KMS-11 (cell line): ENCODE measurements at regions not wholly inside any gene's neighbourhood (a gene's known extent, or its start where the extent isn't known, plus 50 kb on each side); places are given as distances from the start of the nearest gene placed in this dataset.

Experiments used
- H2AFZ ChIP-seq: fragments of 200-600 bp; sonication (generic); 2 replicates; pipeline ENCODE4 v1.6.1; 2016; ENCODE audit warnings: antibody characterized with exemption, mixed run types, low read depth
- H3K27ac ChIP-seq: fragments of 200-600 bp; sonication (generic); 2 replicates; pipeline ENCODE4 v1.6.1; 2016; ENCODE audit warnings: mild to moderate bottlenecking, mixed run types
- H3K27me3 ChIP-seq: fragments of 200-600 bp; sonication (generic); 2 replicates; pipeline ENCODE4 v1.6.1; 2017; ENCODE audit warnings: mild to moderate bottlenecking, low read depth, mixed run types, moderate library complexity; ENCODE audit not compliant: insufficient read depth
- H3K36me3 ChIP-seq: fragments of 200-600 bp; sonication (generic); 2 replicates; pipeline ENCODE4 v1.6.1; 2017; ENCODE audit warnings: mild to moderate bottlenecking, mixed run types; ENCODE audit not compliant: insufficient read depth
- H3K4me1 ChIP-seq: fragments of 200-600 bp; sonication (generic); 2 replicates; pipeline ENCODE4 v1.6.1; 2016; ENCODE audit warnings: mild to moderate bottlenecking, low read depth, mixed run types; ENCODE audit not compliant: poor library complexity, severe bottlenecking
- H3K4me2 ChIP-seq: fragments of 200-600 bp; sonication (generic); 2 replicates; pipeline ENCODE4 v1.7.0; 2016; ENCODE audit warnings: mild to moderate bottlenecking, mixed run types
- H3K4me3 ChIP-seq: fragments of 200-600 bp; sonication (generic); IDR thresholded peaks from 2 replicates; pipeline ENCODE4 v1.6.1; 2017; ENCODE audit warnings: low read depth, low read length, mixed read lengths; ENCODE audit not compliant: insufficient read depth
- H3K79me2 ChIP-seq: fragments of 200-600 bp; sonication (generic); 2 replicates; pipeline ENCODE4 v1.6.1; 2016; ENCODE audit warnings: low read depth, mixed run types; ENCODE audit not compliant: insufficient read depth
- H3K9ac ChIP-seq: fragments of 200-600 bp; sonication (generic); 2 replicates; pipeline ENCODE4 v1.6.1; 2016; ENCODE audit warnings: mild to moderate bottlenecking, mixed run types
- H4K20me1 ChIP-seq: fragments of 200-600 bp; sonication (generic); 2 replicates; pipeline ENCODE4 v1.6.1; 2016; ENCODE audit warnings: mild to moderate bottlenecking, mixed run types; ENCODE audit not compliant: insufficient read depth
- CTCF ChIP-seq: fragments of 200-600 bp; sonication (generic); conservative IDR thresholded peaks from 2 replicates; pipeline ENCODE4 v1.6.1; 2017; ENCODE audit warnings: low read depth, mild to moderate bottlenecking, antibody characterized with exemption, low read length, moderate library complexity, mixed read lengths

DNA sequence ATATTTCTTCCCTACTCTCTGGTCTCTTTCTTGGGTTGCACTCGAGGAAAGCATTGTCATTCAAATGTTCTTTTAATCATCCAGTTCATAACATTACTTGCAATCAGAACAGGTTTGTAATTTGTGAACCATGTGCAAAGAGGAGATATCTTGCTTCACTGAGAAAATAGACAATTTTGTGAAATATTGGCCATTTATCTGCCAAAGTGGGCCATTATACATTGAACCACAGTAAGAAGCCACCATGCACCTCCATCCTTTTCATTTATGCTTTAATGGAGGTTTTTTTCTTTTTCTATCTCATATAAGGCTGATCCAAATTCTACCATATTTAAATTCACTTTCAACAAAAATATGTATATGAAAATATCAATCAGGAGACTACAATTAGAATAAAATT is 335.3 kb upstream of the AADAT start:
- no peaks in the 10 kb centered on the region for H3K36me3 ChIP-seq
- H3K79me2 ChIP-seq = no peaks in the 10 kb centered on the region
- no peak overlapping the region for H3K4me3 ChIP-seq
- no peak for TF ChIP-seq CTCF
- H3K4me1 ChIP-seq = no peaks in the 10 kb centered on the region
- H3K4me2 ChIP-seq = no peak overlapping the region
- no peaks in the 10 kb centered on the region for H4K20me1 ChIP-seq
- no peak overlapping the region for H3K9ac ChIP-seq
- H3K27me3 ChIP-seq = no peaks in the 10 kb centered on the region
- H2AFZ ChIP-seq = no peak overlapping the region
- H3K27ac ChIP-seq = no peak overlapping the region

DNA sequence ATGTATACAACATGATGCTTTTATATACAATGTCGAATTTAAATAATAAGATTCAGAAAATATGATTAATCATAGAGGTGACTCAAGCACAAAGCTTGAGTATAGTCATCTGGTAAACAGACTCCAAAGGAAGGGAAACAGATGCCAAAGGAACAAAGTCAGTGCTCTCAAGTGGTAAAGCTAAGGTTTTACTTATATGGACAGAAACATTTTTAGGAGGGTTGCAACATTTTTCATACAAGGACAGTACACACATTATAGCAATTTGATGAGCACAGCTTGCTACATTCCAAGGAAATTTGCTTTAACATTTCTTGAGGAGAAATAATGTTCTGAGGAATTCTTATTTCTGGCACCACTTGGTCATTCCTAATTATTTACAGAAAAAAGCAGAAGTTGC is 333.4 kb upstream of the AADAT start:
- H4K20me1 ChIP-seq = no peaks in the 10 kb centered on the region
- TF ChIP-seq CTCF = no peak
- H3K79me2 ChIP-seq = no peaks in the 10 kb centered on the region
- H3K4me1 ChIP-seq = no peaks in the 10 kb centered on the region
- no peak overlapping the region for H3K9ac ChIP-seq
- no peak overlapping the region for H3K4me2 ChIP-seq
- no peak overlapping the region for H3K4me3 ChIP-seq
- no peaks in the 10 kb centered on the region for H3K27me3 ChIP-seq
- H3K36me3 ChIP-seq = no peaks in the 10 kb centered on the region; the same call in 1 of the 2 replicates
- no peak overlapping the region for H2AFZ ChIP-seq
- no peak overlapping the region for H3K27ac ChIP-seq

DNA sequence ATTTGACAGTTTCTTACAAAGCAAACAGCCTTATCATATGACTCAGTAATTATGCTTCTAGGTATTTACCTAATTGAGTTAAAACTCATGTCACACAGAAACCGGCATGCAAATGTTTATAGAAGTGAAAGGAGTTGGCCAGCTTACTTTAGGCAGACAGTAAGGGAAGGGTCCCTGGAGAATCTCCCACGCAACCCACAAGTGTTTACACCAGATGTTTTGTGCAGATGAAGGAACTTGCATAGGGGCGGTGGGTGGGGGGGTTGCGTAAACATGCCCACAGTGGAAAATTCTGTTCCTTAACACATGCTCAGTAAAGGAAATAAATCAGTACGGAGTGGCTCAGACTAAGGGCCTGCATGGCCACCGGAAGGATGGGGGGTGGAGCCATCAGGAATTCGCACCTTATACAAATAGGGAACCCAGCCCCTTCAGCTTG is 330.5 kb upstream of the AADAT start:
- Histone ChIP-seq H3K4me2 (no peak overlapping the region), H3K4me1 (no peaks in the 10 kb centered on the region), H3K79me2 (no peaks in the 10 kb centered on the region), H3K27me3 (no peaks in the 10 kb centered on the region), H4K20me1 (no peaks in the 10 kb centered on the region), H2AFZ (no peak overlapping the region), H3K27ac (no peak overlapping the region), H3K36me3 (no peaks in the 10 kb centered on the region; the same call in 1 of the 2 replicates), H3K9ac (no peak overlapping the region), H3K4me3 (no peak overlapping the region)
- TF ChIP-seq CTCF = no peak

DNA sequence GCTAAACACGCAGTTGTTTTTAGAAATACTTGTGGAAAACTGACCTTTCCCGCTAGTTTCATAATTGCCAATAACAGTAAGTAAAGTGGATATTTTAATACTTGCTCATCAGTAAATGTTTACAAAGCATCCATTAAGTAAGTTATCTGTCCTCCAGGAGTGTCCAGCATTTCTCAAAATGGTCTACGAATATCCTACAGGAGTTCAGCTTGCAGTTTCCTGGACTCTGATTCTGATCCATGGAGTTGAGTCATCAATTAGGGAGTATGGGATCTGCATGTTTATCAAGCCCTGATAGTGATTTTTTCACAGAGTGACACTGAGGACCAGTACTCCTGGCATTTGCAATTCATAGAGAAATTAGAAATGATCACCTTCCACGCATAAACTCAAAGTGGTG is 325.2 kb upstream of the AADAT start:
- no peak overlapping the region for H3K4me2 ChIP-seq
- no peaks in the 10 kb centered on the region for H3K4me1 ChIP-seq
- no peaks in the 10 kb centered on the region for H3K79me2 ChIP-seq
- no peaks in the 10 kb centered on the region for H3K27me3 ChIP-seq
- no peak overlapping the region for H3K9ac ChIP-seq
- no peak for TF ChIP-seq CTCF
- no peaks in the 10 kb centered on the region for H4K20me1 ChIP-seq
- no peaks in the 10 kb centered on the region; the same call in 1 of the 2 replicates for H3K36me3 ChIP-seq
- H3K4me3 ChIP-seq = no peak overlapping the region
- no peak overlapping the region for H3K27ac ChIP-seq
- no peak overlapping the region for H2AFZ ChIP-seq
